OCI-LY1 (cell line): ENCODE measurements at regions not wholly inside any gene's neighbourhood (a gene's known extent, or its start where the extent isn't known, plus 50 kb on each side); places are given as distances from the start of the nearest gene placed in this dataset.

Experiments used
- H2AFZ ChIP-seq: fragments of 200-600 bp; sonication (generic), shearing (Covaris generic); 2 replicates; pipeline ENCODE4 v1.6.0; 2014; ENCODE audit warnings: antibody characterized with exemption, mild to moderate bottlenecking, low read length
- H3F3A ChIP-seq: fragments of 200-600 bp; sonication (generic), shearing (Covaris generic); 2 replicates; pipeline ENCODE4 v1.6.0; 2014; ENCODE audit warnings: mild to moderate bottlenecking, antibody characterized with exemption, low read length, moderate library complexity; ENCODE audit not compliant: insufficient read depth
- H3K27ac ChIP-seq: fragments of 200-600 bp; sonication (generic); 2 replicates; pipeline ENCODE4 v1.5.1; 2014; ENCODE audit warnings: low read length, mixed run types, mild to moderate bottlenecking, low read depth; ENCODE audit not compliant: poor library complexity, severe bottlenecking
- H3K27me3 ChIP-seq: fragments of 200-600 bp; sonication (generic); 2 replicates; pipeline ENCODE4 v1.6.0; 2014; ENCODE audit warnings: antibody characterized with exemption, mild to moderate bottlenecking, low read length, moderate library complexity; ENCODE audit not compliant: insufficient read depth
- H3K36me3 ChIP-seq: fragments of 200-600 bp; sonication (generic); 2 replicates; pipeline ENCODE4 v1.6.1; 2014; ENCODE audit warnings: mild to moderate bottlenecking, antibody characterized with exemption, low read length, moderate library complexity, mixed read lengths; ENCODE audit not compliant: insufficient read depth
- H3K4me1 ChIP-seq: fragments of 200-600 bp; sonication (generic); 2 replicates; pipeline ENCODE4 v1.5.1; 2014; ENCODE audit warnings: mild to moderate bottlenecking, low read length, moderate library complexity; ENCODE audit not compliant: insufficient read depth, severe bottlenecking
- H3K4me2 ChIP-seq: fragments of 200-600 bp; sonication (generic), shearing (Covaris generic); 2 replicates; pipeline ENCODE4 v1.6.1; 2014; ENCODE audit warnings: low read length
- H3K4me3 ChIP-seq: fragments of 200-600 bp; sonication (generic); 2 replicates; pipeline ENCODE4 v1.5.1; 2014; ENCODE audit warnings: low read length, low read depth, mild to moderate bottlenecking, mixed read lengths; ENCODE audit not compliant: poor library complexity, severe bottlenecking
- H3K79me2 ChIP-seq: fragments of 200-600 bp; shearing (Covaris generic); 2 replicates; pipeline ENCODE4 v1.6.1; 2016; ENCODE audit warnings: mixed run types, low read length, mixed read lengths; ENCODE audit not compliant: insufficient read depth
- H3K9ac ChIP-seq: fragments of 200-600 bp; sonication (generic), shearing (Covaris generic); 2 replicates; pipeline ENCODE4 v1.6.1; 2014; ENCODE audit warnings: mild to moderate bottlenecking, low read length, mixed read lengths
- H3K9me2 ChIP-seq: fragments of 200-600 bp; sonication (generic), shearing (Covaris generic); 2 replicates; pipeline ENCODE4 v1.6.1; 2014; ENCODE audit warnings: low read depth, mild to moderate bottlenecking, low read length, mixed read lengths
- H3K9me3 ChIP-seq: fragments of 200-600 bp; shearing (Covaris generic); 2 replicates; pipeline ENCODE4 v1.6.1; 2014; ENCODE audit warnings: low read length, mixed read lengths
- H4K20me1 ChIP-seq: fragments of 200-600 bp; sonication (generic), shearing (Covaris generic); 2 replicates; pipeline ENCODE4 v1.6.0; 2016; ENCODE audit warnings: mild to moderate bottlenecking, low read length; ENCODE audit not compliant: insufficient read depth
- CTCF ChIP-seq: fragments of 200-600 bp; sonication (generic), shearing (Covaris generic); IDR thresholded peaks from 2 replicates; pipeline ENCODE4 v1.5.1; 2017; ENCODE audit warnings: mild to moderate bottlenecking, antibody characterized with exemption, low read length, moderate library complexity, mixed read lengths
- EZH2 ChIP-seq: fragments of 200-600 bp; sonication (generic), shearing (Covaris generic); IDR thresholded peaks from 2 replicates; pipeline ENCODE4 v1.8.0; 2017; ENCODE audit warnings: borderline replicate concordance, mixed run types, mild to moderate bottlenecking, antibody characterized with exemption, low read length, moderate library complexity, mixed read lengths

GRCh38 chr10:36030516-36030915, 388.4 kb upstream of the FZD8 start:
- no peak for TF ChIP-seq CTCF
- no peak for TF ChIP-seq EZH2
- Histone ChIP-seq H3K4me2 (no peak overlapping the region), H3K36me3 (no peaks in the 10 kb centered on the region), H4K20me1 (no peaks in the 10 kb centered on the region), H3K9ac (no peak overlapping the region), H3F3A (no peaks in the 10 kb centered on the region), H2AFZ (no peak overlapping the region), H3K9me2 (no peaks in the 10 kb centered on the region), H3K79me2 (no peaks in the 10 kb centered on the region), H3K4me3 (no peak overlapping the region), H3K9me3 (no peaks in the 10 kb centered on the region), H3K4me1 (no peaks in the 10 kb centered on the region), H3K27ac (no peak overlapping the region), H3K27me3 (no peaks in the 10 kb centered on the region)

- Histone ChIP-seq H3K4me3 (no peak overlapping the region), H3K27me3 (no peaks in the 10 kb centered on the region), H3K9me2 (no peaks in the 10 kb centered on the region), H3K36me3 (no peaks in the 10 kb centered on the region), H4K20me1 (no peaks in the 10 kb centered on the region), H3F3A (no peaks in the 10 kb centered on the region), H3K9ac (no peak overlapping the region), H3K9me3 (no peaks in the 10 kb centered on the region), H3K79me2 (no peaks in the 10 kb centered on the region), H3K4me1 (no peaks in the 10 kb centered on the region), H3K27ac (no peak overlapping the region), H3K4me2 (no peak overlapping the region), H2AFZ (no peak overlapping the region)
- no peak for TF ChIP-seq EZH2
- TF ChIP-seq CTCF, result no peak
Measured at GRCh38 chr10:36026656-36027390, 384.7 kb upstream of the FZD8 start.

GRCh38 chr10:36026081-36026480, 384.0 kb upstream of the FZD8 start:
- H3K9me3 ChIP-seq, result no peaks in the 10 kb centered on the region
- no peaks in the 10 kb centered on the region for H3K4me1 ChIP-seq
- H3F3A ChIP-seq, result no peaks in the 10 kb centered on the region
- TF ChIP-seq EZH2 (no peak), CTCF (no peak)
- no peaks in the 10 kb centered on the region for H3K79me2 ChIP-seq
- no peaks in the 10 kb centered on the region for H3K9me2 ChIP-seq
- no peak overlapping the region for H3K4me2 ChIP-seq
- no peaks in the 10 kb centered on the region for H3K36me3 ChIP-seq
- no peak overlapping the region for H3K4me3 ChIP-seq
- no peak overlapping the region for H2AFZ ChIP-seq
- H4K20me1 ChIP-seq, result no peaks in the 10 kb centered on the region
- no peak overlapping the region for H3K9ac ChIP-seq
- no peak overlapping the region for H3K27ac ChIP-seq
- no peaks in the 10 kb centered on the region for H3K27me3 ChIP-seq
